ENCODE measurements at regions not wholly inside any gene's neighbourhood (a gene's known extent, or its start where the extent isn't known, plus 50 kb on each side); places are given as distances from the start of the nearest gene placed in this dataset.

- TF ChIP-seq CTCF (tag by site-specific recombination; IDR thresholded peaks at IDR 0.05), result no peak
- no peak for TF ChIP-seq ZNF221 (tag by site-specific recombination; IDR thresholded peaks at IDR 0.05; ENCODE audit: borderline replicate concordance)
- TF ChIP-seq OSR2 (tag by site-specific recombination; IDR thresholded peaks at IDR 0.05), result no peak
- no peak for TF ChIP-seq ZNF121 (tag by site-specific recombination; IDR thresholded peaks at IDR 0.05)
Observed at GRCh38 chr2:212725180-212725579, 186.6 kb upstream of the ERBB4 start.

All from HEK293 (cell line).